Mesendoderm (in vitro differentiated cells): ENCODE measurements at regions not wholly inside any gene's neighbourhood (a gene's known extent, or its start where the extent isn't known, plus 50 kb on each side); places are given as distances from the start of the nearest gene placed in this dataset.

Experiments
- DNase-seq: peaks from one replicate; pipeline ENCODE4 v3.0.0; 2013
- H2AK5ac ChIP-seq: 2 replicates; pipeline ENCODE4 v1.6.1; 2013; ENCODE audit warnings: low read length, inconsistent platforms
- H2BK120ac ChIP-seq: 2 replicates; pipeline ENCODE4 v1.6.1; 2013; ENCODE audit warnings: low read depth, mild to moderate bottlenecking, low read length, moderate library complexity, mixed read lengths
- H2BK15ac ChIP-seq: replicated peaks from 2 replicates; pipeline ENCODE4 v1.6.1; 2013; ENCODE audit warnings: low read depth, mild to moderate bottlenecking, moderate library complexity
- H2BK5ac ChIP-seq: 2 replicates; pipeline ENCODE4 v1.6.1; 2013; ENCODE audit warnings: low read length, inconsistent platforms
- H3K18ac ChIP-seq: 2 replicates; pipeline ENCODE4 v1.6.1; 2013; ENCODE audit warnings: mild to moderate bottlenecking, low read length, mixed read lengths
- H3K23ac ChIP-seq: one replicate; pipeline ENCODE4 v1.6.1; 2013; ENCODE audit warnings: low read length
- H3K27ac ChIP-seq: 2 replicates; pipeline ENCODE4 v1.5.1; 2013; ENCODE audit warnings: low read depth, mild to moderate bottlenecking, inconsistent platforms, low read length, moderate library complexity
- H3K27me3 ChIP-seq: 2 replicates; pipeline ENCODE4 v1.6.1; 2013; ENCODE audit warnings: low read length, control low read depth, mild to moderate bottlenecking, inconsistent platforms; ENCODE audit not compliant: insufficient read depth, poor library complexity
- H3K36me3 ChIP-seq: 2 replicates; pipeline ENCODE4 v1.6.1; 2013; ENCODE audit warnings: low read length, inconsistent platforms; ENCODE audit not compliant: control insufficient read depth, insufficient read depth
- H3K4ac ChIP-seq: one replicate; pipeline ENCODE4 v1.6.1; 2013; ENCODE audit warnings: low read depth, mild to moderate bottlenecking, low read length, moderate library complexity
- H3K4me1 ChIP-seq: 2 replicates; pipeline ENCODE4 v1.6.1; 2013; ENCODE audit warnings: low read depth, low read length, inconsistent platforms; ENCODE audit not compliant: control insufficient read depth
- H3K4me2 ChIP-seq: 2 replicates; pipeline ENCODE4 v1.6.1; 2013; ENCODE audit warnings: low read length
- H3K4me3 ChIP-seq: 2 replicates; pipeline ENCODE4 v1.5.1; 2013; ENCODE audit warnings: mild to moderate bottlenecking, low read length
- H3K56ac ChIP-seq: one replicate; pipeline ENCODE4 v1.6.1; 2013; ENCODE audit warnings: low read length
- H3K79me1 ChIP-seq: 2 replicates; pipeline ENCODE4 v1.6.1; 2013; ENCODE audit warnings: low read length, inconsistent platforms
- H3K79me2 ChIP-seq: 2 replicates; pipeline ENCODE4 v1.6.1; 2013; ENCODE audit warnings: mild to moderate bottlenecking, low read length; ENCODE audit not compliant: control insufficient read depth, insufficient read depth
- H3K9ac ChIP-seq: 2 replicates; pipeline ENCODE4 v1.6.1; 2013; ENCODE audit warnings: low read length, inconsistent platforms
- H4K5ac ChIP-seq: one replicate; pipeline ENCODE4 v1.6.1; 2013; ENCODE audit warnings: low read length
- H4K8ac ChIP-seq: one replicate; pipeline ENCODE4 v1.6.1; 2013; ENCODE audit warnings: low read depth, mild to moderate bottlenecking, control low read depth, low read length, moderate library complexity
- WGBS: extraction: QIAGEN DNeasy Blood & Tissue Kit; methylation state at CpG from one replicate; pipeline ENCODE4 v1.1.7; 2013; ENCODE audit warnings: low lambda C conversion rate, missing lambda C conversion rate; ENCODE audit not compliant: insufficient coverage; ENCODE audit errors: extremely low coverage; 5-methylcytosine and 5-hydroxymethylcytosine counted together

DNA sequence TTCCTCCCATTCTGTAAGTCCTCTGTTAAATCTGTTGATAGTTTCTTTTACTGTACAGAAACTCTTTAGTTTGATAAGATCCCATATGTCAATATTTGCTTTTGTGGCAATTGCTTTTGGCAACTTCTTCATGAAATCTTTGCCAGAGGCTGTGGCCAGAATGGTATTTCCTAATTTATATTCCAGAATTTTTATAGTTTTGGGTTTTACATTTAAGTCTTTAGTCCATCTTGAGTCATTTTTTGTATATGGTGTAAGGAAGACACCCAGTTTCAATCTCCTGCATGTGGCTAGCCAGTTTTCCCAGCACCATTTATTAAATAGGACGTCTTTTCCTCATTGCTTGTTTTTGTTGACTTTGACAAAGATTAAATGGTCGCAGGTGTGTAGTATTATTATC, 372.4 kb upstream of the CADM2 start:
- no peak overlapping the region for H4K5ac ChIP-seq
- no peaks in the 10 kb centered on the region for H3K79me1 ChIP-seq
- no peak overlapping the region for H3K4me2 ChIP-seq
- no peak overlapping the region for H3K23ac ChIP-seq
- H3K4ac ChIP-seq: no peak overlapping the region
- no CpG with 5 or more reads among the region's 2 CpGs for WGBS
- no peak overlapping the region for H3K18ac ChIP-seq
- H2BK5ac ChIP-seq: no peak overlapping the region
- no peaks in the 10 kb centered on the region for H3K36me3 ChIP-seq
- H2AK5ac ChIP-seq: no peak overlapping the region
- no peak overlapping the region for H3K56ac ChIP-seq
- H3K27ac ChIP-seq: no peak overlapping the region
- H3K9ac ChIP-seq: no peak overlapping the region
- DNase-seq: no peak
- no peak overlapping the region for H2BK120ac ChIP-seq
- no peak overlapping the region for H2BK15ac ChIP-seq
- no peaks in the 10 kb centered on the region for H3K79me2 ChIP-seq
- H3K4me1 ChIP-seq: no peaks in the 10 kb centered on the region
- H3K4me3 ChIP-seq: no peak overlapping the region
- H3K27me3 ChIP-seq: no peaks in the 10 kb centered on the region
- no peak overlapping the region for H4K8ac ChIP-seq

DNA sequence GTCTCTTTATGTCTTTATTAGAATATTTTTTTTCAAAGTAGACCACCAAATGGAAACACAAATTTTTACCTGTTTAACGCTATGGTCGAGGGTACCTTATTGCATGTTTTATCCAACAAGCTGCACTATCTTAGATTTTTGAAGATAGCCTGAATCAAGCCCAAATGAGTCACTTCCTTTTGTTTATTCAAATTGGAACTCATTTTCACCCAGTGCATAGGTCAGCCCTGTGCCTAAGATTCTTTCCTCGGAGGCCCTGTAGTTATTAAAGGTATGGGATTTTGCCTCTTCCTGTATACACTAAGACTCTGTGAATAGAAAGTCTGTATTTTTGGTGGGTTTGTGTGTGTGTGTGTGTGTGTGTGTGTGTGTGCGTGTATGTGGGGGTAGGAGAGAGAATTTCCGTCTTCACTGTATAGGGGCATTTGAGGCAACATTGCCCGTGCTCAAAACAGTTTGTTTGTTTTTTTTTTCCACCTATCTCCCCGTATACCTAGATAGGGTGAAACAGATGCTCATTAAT, 358.0 kb upstream of the CADM2 start:
- Histone ChIP-seq H3K4me3 (no peak overlapping the region), H2AK5ac (no peak overlapping the region), H3K4me2 (no peak overlapping the region), H3K79me1 (no peaks in the 10 kb centered on the region), H3K4ac (no peak overlapping the region), H3K18ac (no peak overlapping the region), H3K4me1 (no peaks in the 10 kb centered on the region), H3K23ac (no peak overlapping the region), H3K79me2 (no peaks in the 10 kb centered on the region), H3K27me3 (no peaks in the 10 kb centered on the region), H2BK15ac (no peak overlapping the region), H3K9ac (no peak overlapping the region), H2BK120ac (no peak overlapping the region), H3K36me3 (no peaks in the 10 kb centered on the region), H3K27ac (no peak overlapping the region), H4K5ac (no peak overlapping the region), H3K56ac (no peak overlapping the region), H2BK5ac (no peak overlapping the region), H4K8ac (no peak overlapping the region)
- peak; percentile 52 for DNase-seq
- WGBS: no CpG with 5 or more reads among the region's 7 CpGs

DNA sequence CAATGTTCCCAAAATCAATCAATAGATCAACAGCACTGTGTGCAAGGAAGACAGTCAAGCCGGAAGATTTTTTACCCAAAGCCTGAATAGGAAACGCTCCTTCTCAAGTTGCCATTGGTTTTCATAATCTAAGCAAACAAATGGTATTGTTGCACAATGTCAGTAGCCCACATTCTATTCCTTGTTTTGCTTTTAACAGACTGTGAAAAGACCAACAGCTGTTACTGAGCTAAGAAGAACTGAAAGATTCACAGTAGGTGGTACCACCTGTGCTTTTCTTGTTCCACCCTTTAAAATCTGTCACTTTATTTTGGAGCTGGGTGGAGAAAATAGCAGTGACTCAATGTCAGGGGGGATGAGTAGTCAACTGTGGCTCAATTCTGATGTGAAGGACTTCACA, 357.5 kb upstream of the CADM2 start:
- H3K9ac ChIP-seq: no peak overlapping the region
- H3K56ac ChIP-seq: no peak overlapping the region
- H3K4me1 ChIP-seq: no peaks in the 10 kb centered on the region
- WGBS: no CpG with 5 or more reads among the region's 2 CpGs
- no peaks in the 10 kb centered on the region for H3K27me3 ChIP-seq
- no peak overlapping the region for H2BK5ac ChIP-seq
- H2BK120ac ChIP-seq: no peak overlapping the region
- H3K23ac ChIP-seq: no peak overlapping the region
- no peak overlapping the region for H3K4me3 ChIP-seq
- H3K4ac ChIP-seq: no peak overlapping the region
- no peak overlapping the region for H4K8ac ChIP-seq
- no peaks in the 10 kb centered on the region for H3K79me1 ChIP-seq
- no peaks in the 10 kb centered on the region for H3K36me3 ChIP-seq
- peak; percentile 58 for DNase-seq
- H2BK15ac ChIP-seq: no peak overlapping the region
- H3K4me2 ChIP-seq: no peak overlapping the region
- no peak overlapping the region for H3K18ac ChIP-seq
- peak overlapping the region; percentile 28 for H3K27ac ChIP-seq
- no peak overlapping the region for H4K5ac ChIP-seq
- H3K79me2 ChIP-seq: no peaks in the 10 kb centered on the region
- H2AK5ac ChIP-seq: no peak overlapping the region

GRCh38 chr3:84621823-84622222, 337.0 kb upstream of the CADM2 start:
- H3K56ac ChIP-seq: no peak overlapping the region
- no peaks in the 10 kb centered on the region for H3K4me1 ChIP-seq
- no peak overlapping the region for H4K5ac ChIP-seq
- H2BK5ac ChIP-seq: no peak overlapping the region
- H3K4me2 ChIP-seq: no peak overlapping the region
- H2AK5ac ChIP-seq: no peak overlapping the region
- H3K79me2 ChIP-seq: no peaks in the 10 kb centered on the region
- H3K79me1 ChIP-seq: no peaks in the 10 kb centered on the region
- no peak overlapping the region for H3K27ac ChIP-seq
- no CpG with 5 or more reads among the region's 1 CpG for WGBS
- H3K27me3 ChIP-seq: no peaks in the 10 kb centered on the region
- no peak overlapping the region for H3K23ac ChIP-seq
- H2BK15ac ChIP-seq: no peak overlapping the region
- H3K4ac ChIP-seq: no peak overlapping the region
- H3K18ac ChIP-seq: no peak overlapping the region
- DNase-seq: no peak
- no peak overlapping the region for H4K8ac ChIP-seq
- no peak overlapping the region for H2BK120ac ChIP-seq
- no peak overlapping the region for H3K4me3 ChIP-seq
- H3K9ac ChIP-seq: no peak overlapping the region
- no peaks in the 10 kb centered on the region for H3K36me3 ChIP-seq

DNA sequence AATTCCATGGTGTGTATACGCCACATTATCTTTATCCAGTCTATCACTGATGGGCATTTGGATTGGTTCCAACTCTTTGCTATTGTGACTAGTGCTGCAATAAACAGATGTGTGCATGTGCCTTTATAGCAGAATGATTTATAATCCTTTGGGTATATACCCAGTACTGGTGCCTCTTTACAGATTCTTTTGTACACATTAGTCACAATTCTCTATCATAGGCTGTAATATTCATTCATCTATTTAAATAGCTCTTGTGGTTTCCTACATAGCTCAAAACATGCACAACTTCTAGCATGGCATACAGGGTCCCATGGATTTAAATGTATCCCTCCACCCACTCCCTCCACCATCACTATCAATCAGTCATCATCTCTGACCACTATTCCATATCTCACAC, 324.1 kb upstream of the CADM2 start:
- no CpG with 5 or more reads among the region's 1 CpG for WGBS
- H3K4me2 ChIP-seq: no peak overlapping the region
- no peak overlapping the region for H3K4me3 ChIP-seq
- no peaks in the 10 kb centered on the region for H3K79me1 ChIP-seq
- H3K27me3 ChIP-seq: no peaks in the 10 kb centered on the region
- H3K4me1 ChIP-seq: no peaks in the 10 kb centered on the region
- H2BK5ac ChIP-seq: no peak overlapping the region
- H3K23ac ChIP-seq: no peak overlapping the region
- no peaks in the 10 kb centered on the region for H3K36me3 ChIP-seq
- no peak overlapping the region for H2BK120ac ChIP-seq
- no peaks in the 10 kb centered on the region for H3K79me2 ChIP-seq
- no peak overlapping the region for H4K8ac ChIP-seq
- H3K27ac ChIP-seq: no peak overlapping the region
- H2AK5ac ChIP-seq: no peak overlapping the region
- no peak overlapping the region for H3K56ac ChIP-seq
- H4K5ac ChIP-seq: no peak overlapping the region
- H2BK15ac ChIP-seq: no peak overlapping the region
- no peak overlapping the region for H3K4ac ChIP-seq
- DNase-seq: no peak
- no peak overlapping the region for H3K18ac ChIP-seq
- no peak overlapping the region for H3K9ac ChIP-seq

DNA sequence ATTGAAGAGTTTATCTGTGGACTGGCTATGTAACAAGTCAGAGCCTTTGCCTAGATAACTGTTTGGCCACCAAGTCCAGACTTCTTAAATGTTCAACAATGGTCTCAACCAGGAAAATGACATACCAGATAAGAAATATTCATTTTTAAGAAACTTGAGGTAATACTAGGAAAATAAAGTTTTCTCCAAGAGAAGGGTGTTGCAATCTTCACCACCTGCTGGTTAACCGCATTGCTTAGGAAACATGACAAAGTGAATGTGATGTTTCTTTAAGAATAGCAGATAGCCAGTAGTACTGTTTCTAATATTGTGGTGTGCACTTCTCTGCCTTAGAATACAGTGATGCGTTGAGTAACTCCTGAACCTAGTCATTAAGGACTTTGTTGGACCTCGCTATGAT, 321.5 kb upstream of the CADM2 start:
- no peak overlapping the region for H3K4me3 ChIP-seq
- no peak overlapping the region for H2BK5ac ChIP-seq
- no peak overlapping the region for H3K9ac ChIP-seq
- DNase-seq: no peak
- H3K27ac ChIP-seq: no peak overlapping the region
- WGBS: no CpG with 5 or more reads among the region's 3 CpGs
- no peaks in the 10 kb centered on the region for H3K27me3 ChIP-seq
- H2BK120ac ChIP-seq: no peak overlapping the region
- H3K23ac ChIP-seq: no peak overlapping the region
- H3K79me1 ChIP-seq: no peaks in the 10 kb centered on the region
- H3K36me3 ChIP-seq: no peaks in the 10 kb centered on the region
- H3K79me2 ChIP-seq: no peaks in the 10 kb centered on the region
- no peak overlapping the region for H3K56ac ChIP-seq
- H2BK15ac ChIP-seq: no peak overlapping the region
- no peak overlapping the region for H4K8ac ChIP-seq
- H3K4ac ChIP-seq: no peak overlapping the region
- no peaks in the 10 kb centered on the region for H3K4me1 ChIP-seq
- no peak overlapping the region for H4K5ac ChIP-seq
- no peak overlapping the region for H3K4me2 ChIP-seq
- no peak overlapping the region for H3K18ac ChIP-seq
- no peak overlapping the region for H2AK5ac ChIP-seq
